ENCODE measurements at regions not wholly inside any gene's neighbourhood (a gene's known extent, or its start where the extent isn't known, plus 50 kb on each side); places are given as distances from the start of the nearest gene placed in this dataset.
"Not testable (repeated sequence)": the region's sequence is repeated elsewhere in the genome, so short reads cannot be mapped to it uniquely, and the experiment has no call there.

DNA sequence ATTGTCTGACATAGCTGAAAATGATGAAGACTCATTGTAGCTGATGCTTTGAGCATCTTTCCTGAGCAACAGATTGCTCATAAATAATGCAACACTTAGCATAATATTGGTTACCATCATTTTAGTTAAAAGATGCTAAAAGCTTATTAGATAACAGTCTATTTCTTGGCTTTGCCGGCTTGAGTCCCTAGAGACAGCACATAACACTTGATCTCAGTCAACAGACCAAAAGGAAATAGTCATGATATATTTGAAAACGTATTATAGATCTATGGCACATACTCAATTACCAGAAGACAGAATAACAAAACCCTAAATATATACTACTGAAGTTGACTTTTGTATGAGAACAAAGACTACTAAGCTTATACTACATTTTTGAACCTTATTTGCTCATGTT is 846.7 kb upstream of the EPHA5 start:
- no peak for DNase-seq

DNA sequence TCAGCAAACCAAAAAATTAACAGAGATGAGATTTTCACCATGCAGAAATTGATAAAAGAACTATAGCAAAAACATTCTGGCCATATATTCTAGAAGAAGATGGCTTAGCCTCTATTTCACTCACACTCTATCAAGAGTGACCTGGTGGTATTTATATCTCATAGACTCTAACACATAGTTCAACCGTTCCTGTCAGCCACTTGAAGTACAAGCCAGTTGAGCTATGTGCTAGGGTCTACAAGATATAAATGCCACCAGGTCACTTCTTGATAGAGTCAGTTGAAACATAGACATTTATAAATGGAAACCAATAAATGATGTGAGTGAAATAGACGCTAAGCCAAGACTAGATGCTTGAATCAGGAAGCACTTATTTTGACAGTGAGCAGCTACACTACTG is 836.7 kb upstream of the EPHA5 start:
- DNase-seq, result no peak

DNA sequence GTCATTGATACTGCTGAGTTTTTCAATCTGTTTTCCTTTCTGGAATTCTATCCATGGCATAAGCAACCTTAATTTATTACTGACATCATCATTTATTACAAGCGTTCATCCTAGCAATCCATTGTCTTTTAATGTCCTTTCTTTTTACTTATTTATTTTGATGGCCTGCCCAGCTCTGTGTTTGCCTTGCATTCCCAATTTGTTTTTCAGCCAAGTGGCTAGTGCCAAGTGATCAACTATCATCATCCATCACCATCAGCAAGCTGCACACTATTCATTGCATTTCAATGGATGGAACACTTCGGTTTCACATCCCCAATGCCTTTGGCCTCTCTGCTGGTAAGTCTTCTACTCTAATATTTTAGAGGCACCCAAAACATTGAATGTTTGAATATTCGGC is 831.7 kb upstream of the EPHA5 start:
- no peak for DNase-seq

DNA sequence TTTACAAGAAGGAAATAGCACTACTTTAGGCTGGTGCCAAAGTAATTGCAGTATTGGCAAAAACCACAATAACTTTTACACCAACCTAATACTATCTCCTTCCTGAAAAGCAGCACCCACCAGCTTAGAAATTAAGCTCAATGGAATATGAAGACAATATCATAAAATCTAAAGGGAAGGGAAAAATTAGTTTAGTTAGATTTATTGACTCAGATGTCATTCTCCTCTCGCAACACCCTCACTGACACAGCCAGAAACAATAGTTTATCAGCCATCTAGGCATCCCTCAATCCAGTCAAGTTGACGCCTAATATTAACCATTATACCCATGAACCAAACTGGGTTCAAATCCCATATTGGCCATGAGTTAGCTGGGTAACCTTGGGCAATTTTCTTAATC is 820.4 kb upstream of the EPHA5 start:
- no peak for DNase-seq

- DNase-seq, result no peak
Observed at GRCh38 chr4:66489783-66490452, 819.6 kb upstream of the EPHA5 start.

- DNase-seq, result no peak
Observed at GRCh38 chr4:66489370-66489769, 819.1 kb upstream of the EPHA5 start.

- DNase-seq, result no peak
Observed at GRCh38 chr4:66486068-66486467, 815.8 kb upstream of the EPHA5 start.

DNA sequence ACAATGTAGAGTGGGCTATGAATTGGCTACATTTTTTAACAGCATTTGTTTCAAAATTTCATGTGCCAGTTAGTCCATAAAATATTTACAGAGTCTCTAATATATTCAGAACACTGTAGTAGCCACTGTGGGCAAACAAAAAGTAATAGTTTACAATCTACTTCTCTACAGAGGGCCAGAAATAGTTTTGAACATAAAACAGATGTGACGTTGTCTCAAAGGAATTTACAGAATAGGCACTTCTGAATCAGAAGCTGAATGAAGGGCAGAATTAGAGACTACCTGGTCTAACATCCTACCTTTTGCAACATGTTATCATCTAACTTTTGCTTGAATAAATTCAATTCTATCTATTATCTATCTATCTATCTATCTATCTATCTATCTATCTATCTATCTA is 811.9 kb upstream of the EPHA5 start:
- DNase-seq, result no peak

- no peak for DNase-seq
Observed at GRCh38 chr4:66475596-66475995, 805.3 kb upstream of the EPHA5 start.

DNA sequence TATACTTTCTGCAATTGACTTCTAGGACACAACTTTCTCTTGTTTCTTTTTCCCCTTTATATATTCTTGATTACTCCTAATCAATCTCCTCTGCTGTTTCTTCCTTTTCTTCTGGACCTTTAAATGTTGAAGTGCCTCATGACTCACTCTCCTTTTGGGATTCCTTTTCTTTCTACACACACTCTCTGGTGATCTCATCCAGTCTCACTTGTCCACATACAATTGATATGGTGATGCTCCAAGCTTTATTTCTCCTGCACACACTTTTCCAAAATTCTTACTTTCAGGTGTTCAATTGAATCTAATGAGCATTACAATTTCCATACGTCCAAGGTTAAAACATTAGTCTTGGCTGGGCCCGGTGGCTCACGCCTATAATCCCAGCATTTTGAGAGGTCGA is 794.8 kb upstream of the EPHA5 start:
- DNase-seq, result no peak

GRCh38 chr4:66462890-66463289 is 792.6 kb upstream of the EPHA5 start:
- DNase-seq, result not testable (repeated sequence)

GRCh38 chr4:66451741-66452140 is 781.5 kb upstream of the EPHA5 start:
- DNase-seq, result no peak

DNA sequence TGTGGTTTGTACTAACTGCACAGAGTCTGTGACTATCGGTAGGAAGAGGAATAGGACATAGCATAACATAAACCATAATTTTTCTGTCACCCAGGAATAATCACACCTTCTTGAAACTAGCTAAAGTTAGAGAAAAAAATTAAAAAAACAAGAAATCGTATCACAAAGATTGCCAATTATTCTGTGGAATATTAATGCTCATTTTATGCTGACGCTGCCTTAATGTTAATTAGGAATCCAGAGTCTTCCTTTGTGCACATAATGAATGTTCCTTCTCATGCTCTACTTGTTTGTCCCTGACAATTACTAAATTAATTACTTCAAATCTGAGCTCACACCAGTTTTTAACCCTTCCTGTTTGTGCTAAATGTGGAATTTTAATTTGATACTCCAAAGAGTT is 772.7 kb upstream of the EPHA5 start:
- no peak for DNase-seq

DNA sequence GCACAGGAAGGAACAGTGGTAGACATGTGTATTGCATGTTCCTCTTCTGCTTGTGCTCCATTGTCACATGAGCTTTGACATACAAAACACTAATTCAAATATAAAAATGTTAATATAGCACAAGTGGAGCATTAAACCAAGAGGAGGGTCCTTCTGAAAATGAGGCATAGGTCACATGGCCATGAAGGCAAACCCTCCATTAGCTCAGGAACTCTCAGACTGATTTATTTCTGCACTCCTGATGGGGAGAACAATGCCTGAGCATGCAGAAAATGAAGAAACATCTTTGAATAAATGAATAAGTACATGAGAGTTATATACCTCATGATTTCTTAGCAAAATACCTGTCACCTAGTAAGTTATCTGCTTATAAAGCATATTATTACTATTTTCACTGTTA is 769.2 kb upstream of the EPHA5 start:
- DNase-seq, result no peak

- no peak for DNase-seq
Observed at GRCh38 chr4:66433706-66434105, 763.4 kb upstream of the EPHA5 start.

GRCh38 chr4:66430856-66431255 is 760.6 kb upstream of the EPHA5 start:
- DNase-seq, result no peak

DNA sequence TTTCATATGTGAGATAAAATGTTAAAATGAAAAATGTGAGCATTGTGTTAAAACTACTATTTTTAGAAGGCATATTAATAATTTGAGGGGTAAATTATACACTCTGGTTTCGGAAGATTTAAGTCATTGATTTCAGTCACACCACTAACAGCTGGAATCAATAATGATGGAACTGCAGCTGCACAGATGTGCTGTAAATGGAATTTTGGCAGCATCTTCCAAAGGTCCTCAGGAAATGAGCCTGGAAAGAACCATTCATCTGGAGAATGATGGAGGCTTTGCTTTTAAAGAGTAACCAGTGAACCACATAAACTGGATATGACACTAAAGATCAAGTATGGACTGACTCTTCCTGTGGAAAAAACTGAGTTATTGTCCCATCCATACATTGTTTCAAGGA is 759.0 kb upstream of the EPHA5 start:
- DNase-seq, result no peak

DNA sequence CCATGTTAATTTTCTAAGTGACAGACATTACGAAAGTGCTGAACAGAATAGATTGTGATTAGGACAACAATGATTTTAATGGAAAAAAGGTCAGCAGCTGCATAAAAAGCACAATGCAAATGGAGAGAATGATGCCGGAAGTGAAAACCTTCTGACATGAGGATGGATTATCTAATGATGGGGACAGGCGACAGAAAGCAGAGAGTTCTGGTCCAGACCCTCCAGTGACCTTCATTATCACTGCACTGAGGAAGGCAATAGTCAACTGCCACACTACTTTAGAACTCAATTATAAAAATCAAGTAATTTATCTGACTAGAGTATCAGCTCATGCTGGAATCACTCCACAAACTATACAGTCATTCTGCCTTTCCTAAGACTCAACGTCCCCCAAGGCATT is 746.1 kb upstream of the EPHA5 start:
- no peak for DNase-seq

GRCh38 chr4:66404141-66404540 is 733.9 kb upstream of the EPHA5 start:
- DNase-seq, result no peak

- no peak for DNase-seq
Observed at GRCh38 chr4:66376921-66377320, 706.6 kb upstream of the EPHA5 start.

DNA sequence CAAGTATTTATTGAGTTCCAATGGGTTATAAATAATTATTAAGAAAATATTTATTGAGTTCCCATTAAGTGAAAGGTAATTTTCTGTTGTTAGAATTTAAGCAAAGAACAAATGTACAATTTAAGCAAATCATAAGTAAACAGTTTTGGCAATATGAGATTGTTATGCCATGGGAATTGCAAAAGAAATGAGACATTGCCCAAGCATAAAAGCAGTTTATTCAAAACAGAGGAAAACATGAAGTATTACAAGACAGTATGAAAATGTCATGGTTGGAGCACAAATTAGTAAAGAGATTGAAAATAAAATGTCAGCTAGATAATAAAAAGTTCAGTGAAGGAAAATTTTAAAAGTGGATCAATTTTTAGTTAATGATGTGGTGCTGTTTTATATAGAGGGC is 706.1 kb upstream of the EPHA5 start:
- DNase-seq, result no peak

- DNase-seq, result no peak
Observed at GRCh38 chr4:66373268-66373667, 703.0 kb upstream of the EPHA5 start.

DNA sequence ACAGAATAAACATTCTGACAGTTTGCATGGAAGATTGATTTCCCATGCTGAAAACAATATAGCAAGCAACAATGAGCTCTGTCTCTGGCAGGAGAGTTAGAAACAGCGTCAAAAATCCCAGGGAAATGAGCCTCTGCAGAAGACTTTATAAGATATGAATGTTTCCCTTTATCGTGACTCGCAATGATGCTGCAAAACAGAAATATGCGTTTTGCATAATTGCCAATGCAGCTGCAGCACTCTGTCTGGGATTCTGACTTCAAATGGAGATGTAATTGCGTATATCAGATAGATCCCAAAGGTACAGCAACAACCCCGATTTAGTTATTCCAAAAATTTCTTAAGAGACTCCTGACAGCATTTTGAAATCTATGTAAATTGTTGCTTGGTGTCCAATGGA is 702.4 kb upstream of the EPHA5 start:
- DNase-seq, result no peak

DNA sequence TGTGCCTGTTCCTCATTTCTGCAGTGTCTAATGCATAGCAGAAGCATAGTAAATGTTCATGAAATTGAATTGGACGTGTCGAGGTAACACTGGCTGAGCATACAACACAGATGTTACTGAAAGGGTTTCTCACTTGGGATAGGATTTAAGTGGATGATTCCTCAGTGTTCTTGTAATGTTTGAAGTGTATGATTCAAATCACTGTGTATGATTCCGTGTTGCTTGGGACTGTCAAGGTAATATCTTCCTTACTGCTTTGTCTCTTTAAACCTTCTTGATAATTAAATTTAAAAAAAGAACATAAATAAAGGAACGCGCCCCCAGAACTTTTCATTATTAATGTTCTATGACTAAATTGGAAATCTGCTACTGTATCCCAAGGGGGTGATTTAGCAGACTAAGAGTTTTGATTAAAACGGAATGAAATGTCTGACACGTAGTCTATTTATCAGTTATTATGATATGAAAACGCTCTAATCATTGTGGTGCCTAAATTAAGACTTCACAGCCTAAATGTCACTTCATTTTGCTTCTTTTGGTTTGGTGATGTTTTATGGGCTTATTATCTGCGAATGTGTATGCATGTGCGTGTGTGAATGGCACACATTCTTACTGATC is 696.9 kb upstream of the EPHA5 start:
- DNase-seq, result no peak

DNA sequence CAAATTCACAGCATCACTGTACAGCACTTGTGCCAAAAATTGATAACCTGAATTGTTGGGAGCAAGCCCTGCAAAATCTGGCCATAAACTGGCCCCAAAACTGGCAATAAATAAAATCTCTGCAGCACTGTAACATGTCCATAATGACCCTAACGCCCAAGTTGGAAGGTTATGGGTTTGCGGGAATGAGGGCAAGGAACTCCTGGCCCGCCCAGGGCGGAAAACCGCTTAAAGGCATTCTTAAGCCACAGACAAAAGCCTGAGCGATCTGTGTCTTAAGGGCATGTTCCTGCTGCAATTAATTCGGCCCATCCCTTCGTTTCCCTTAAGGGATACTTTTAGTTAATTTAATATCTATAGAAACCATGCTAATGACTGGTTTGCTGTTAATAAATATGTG is 690.1 kb upstream of the EPHA5 start:
- not testable (repeated sequence) for DNase-seq
